ENCODE measurements at regions not wholly inside any gene's neighbourhood (a gene's known extent, or its start where the extent isn't known, plus 50 kb on each side); places are given as distances from the start of the nearest gene placed in this dataset.
"Not testable (repeated sequence)": the region's sequence is repeated elsewhere in the genome, so short reads cannot be mapped to it uniquely, and the experiment has no call there.

- Histone ChIP-seq H3K9ac (ENCODE audit: low read depth in 2 of 2, low read length in 2 of 2) (no peak overlapping the region), H3K36me3 (no peaks in the 10 kb centered on the region), H3K4me1 (no peaks in the 10 kb centered on the region), H3K9me3 (no peaks in the 10 kb centered on the region), H3K27me3 (no peaks in the 10 kb centered on the region), H3K4me3 (no peak overlapping the region), H3K27ac (no peak overlapping the region)
- intact Hi-C loops (cut with DNase I), result no loop called here
- no peak for TF ChIP-seq CTCF (IDR thresholded peaks at IDR 0.05)
- DNase-seq, result no peak
Observed at GRCh38 chr18:64384101-64384500, 235.2 kb upstream of the LINC00305 start.

- no peak overlapping the region for H3K27ac ChIP-seq
- no peaks in the 10 kb centered on the region for H3K4me1 ChIP-seq
- no peak overlapping the region for H3K4me3 ChIP-seq
- no peaks in the 10 kb centered on the region for H3K36me3 ChIP-seq
- intact Hi-C loops (cut with DNase I), result no loop called here
- no peak for DNase-seq
- no peak for TF ChIP-seq CTCF (IDR thresholded peaks at IDR 0.05)
- no peaks in the 10 kb centered on the region for H3K27me3 ChIP-seq
- H3K9me3 ChIP-seq, result no peaks in the 10 kb centered on the region
- H3K9ac ChIP-seq (ENCODE audit: low read depth in 2 of 2, low read length in 2 of 2), result no peak overlapping the region
Observed at GRCh38 chr18:64380117-64380516, 231.2 kb upstream of the LINC00305 start.

GRCh38 chr18:64379662-64380061 is 230.8 kb upstream of the LINC00305 start:
- Histone ChIP-seq H3K36me3 (no peaks in the 10 kb centered on the region), H3K9me3 (no peaks in the 10 kb centered on the region), H3K27me3 (no peaks in the 10 kb centered on the region), H3K4me3 (no peak overlapping the region), H3K4me1 (no peaks in the 10 kb centered on the region), H3K27ac (no peak overlapping the region), H3K9ac (ENCODE audit: low read depth in 2 of 2, low read length in 2 of 2) (no peak overlapping the region)
- no peak for DNase-seq
- intact Hi-C loops (cut with DNase I), result no loop called here
- no peak for TF ChIP-seq CTCF (IDR thresholded peaks at IDR 0.05)

- Histone ChIP-seq H3K36me3 (no peaks in the 10 kb centered on the region), H3K4me1 (no peaks in the 10 kb centered on the region), H3K4me3 (no peak overlapping the region), H3K27me3 (no peaks in the 10 kb centered on the region), H3K9me3 (no peaks in the 10 kb centered on the region), H3K9ac (ENCODE audit: low read depth in 2 of 2, low read length in 2 of 2) (no peak overlapping the region), H3K27ac (no peak overlapping the region)
- TF ChIP-seq CTCF (IDR thresholded peaks at IDR 0.05), result no peak
- DNase-seq, result no peak
- intact Hi-C loops (cut with DNase I), result no loop called here
Observed at GRCh38 chr18:64377446-64377845, 228.6 kb upstream of the LINC00305 start.

GRCh38 chr18:64372850-64373249 is 224.0 kb upstream of the LINC00305 start:
- Histone ChIP-seq H3K27me3 (no peaks in the 10 kb centered on the region), H3K4me1 (no peaks in the 10 kb centered on the region), H3K9ac (ENCODE audit: low read depth in 2 of 2, low read length in 2 of 2) (no peak overlapping the region), H3K4me3 (no peak overlapping the region), H3K9me3 (no peaks in the 10 kb centered on the region), H3K36me3 (no peaks in the 10 kb centered on the region), H3K27ac (no peak overlapping the region)
- intact Hi-C loops (cut with DNase I), result no loop called here
- no peak for TF ChIP-seq CTCF (IDR thresholded peaks at IDR 0.05)
- DNase-seq, result no peak

GRCh38 chr18:64369830-64370440 is 221.0 kb upstream of the LINC00305 start:
- H3K4me1 ChIP-seq; H3K9ac ChIP-seq (ENCODE audit: low read depth in 2 of 2, low read length in 2 of 2); H3K9me3 ChIP-seq; DNase-seq; H3K27me3 ChIP-seq; H3K27ac ChIP-seq; H3K4me3 ChIP-seq; intact Hi-C loops (cut with DNase I); H3K36me3 ChIP-seq: not testable (repeated sequence)

Data from colonic mucosa (tissue), 4 donors.